Neural crest cell (in vitro differentiated cells): ENCODE measurements at regions not wholly inside any gene's neighbourhood (a gene's known extent, or its start where the extent isn't known, plus 50 kb on each side); places are given as distances from the start of the nearest gene placed in this dataset.

Experiments
- DNase-seq: peaks from one replicate; pipeline ENCODE4 v3.0.0; 2021; ENCODE audit warnings: low read depth, mixed read lengths, low spot score
- H3K27ac Mint-ChIP-seq: one replicate; pipeline ENCODE4 v1.8.0; 2021; ENCODE audit warnings: mild to moderate bottlenecking, mixed read lengths; ENCODE audit not compliant: unreplicated experiment
- H3K27me3 Mint-ChIP-seq: 2 replicates; pipeline ENCODE4 v1.8.0; 2021; ENCODE audit warnings: low read depth, mild to moderate bottlenecking, mixed read lengths
- H3K36me3 Mint-ChIP-seq: 2 replicates; pipeline ENCODE4 v1.8.0; 2021; ENCODE audit warnings: low read depth, mild to moderate bottlenecking, mixed read lengths
- H3K4me1 Mint-ChIP-seq: 2 replicates; pipeline ENCODE4 v1.8.0; 2021; ENCODE audit warnings: mixed read lengths
- H3K4me3 Mint-ChIP-seq: one replicate; pipeline ENCODE4 v1.8.0; 2021; ENCODE audit warnings: mild to moderate bottlenecking, mixed read lengths
- H3K9me3 Mint-ChIP-seq: 2 replicates; pipeline ENCODE4 v1.8.0; 2021; ENCODE audit warnings: mixed read lengths
- TF ChIP-seq, protein P1 (sequence below): fragments of 200-600 bp; sonication (generic); conservative IDR thresholded peaks from 2 replicates; pipeline ENCODE4 v1.5.0; 2021; ENCODE audit warnings: antibody characterized with exemption, mild to moderate bottlenecking

DNA sequence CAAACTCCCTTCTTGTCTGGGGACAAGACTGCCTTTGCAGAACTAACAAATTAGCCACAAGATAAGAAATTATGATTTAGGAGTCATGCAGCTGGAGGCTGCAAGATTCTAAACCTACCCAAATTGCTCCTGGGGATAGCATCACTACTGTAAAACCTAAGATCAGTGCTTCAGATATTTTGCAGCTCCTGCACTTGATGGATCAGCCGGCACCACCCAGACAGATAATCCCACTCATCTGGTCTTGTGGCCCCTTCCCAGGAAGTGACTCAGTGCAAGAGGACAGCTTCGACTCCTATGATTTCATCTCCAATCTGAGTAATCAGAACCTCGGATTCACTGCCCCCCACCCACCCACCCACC is 181.9 kb downstream of the AKR1D1 start:
- TF ChIP-seq, protein P1, sequence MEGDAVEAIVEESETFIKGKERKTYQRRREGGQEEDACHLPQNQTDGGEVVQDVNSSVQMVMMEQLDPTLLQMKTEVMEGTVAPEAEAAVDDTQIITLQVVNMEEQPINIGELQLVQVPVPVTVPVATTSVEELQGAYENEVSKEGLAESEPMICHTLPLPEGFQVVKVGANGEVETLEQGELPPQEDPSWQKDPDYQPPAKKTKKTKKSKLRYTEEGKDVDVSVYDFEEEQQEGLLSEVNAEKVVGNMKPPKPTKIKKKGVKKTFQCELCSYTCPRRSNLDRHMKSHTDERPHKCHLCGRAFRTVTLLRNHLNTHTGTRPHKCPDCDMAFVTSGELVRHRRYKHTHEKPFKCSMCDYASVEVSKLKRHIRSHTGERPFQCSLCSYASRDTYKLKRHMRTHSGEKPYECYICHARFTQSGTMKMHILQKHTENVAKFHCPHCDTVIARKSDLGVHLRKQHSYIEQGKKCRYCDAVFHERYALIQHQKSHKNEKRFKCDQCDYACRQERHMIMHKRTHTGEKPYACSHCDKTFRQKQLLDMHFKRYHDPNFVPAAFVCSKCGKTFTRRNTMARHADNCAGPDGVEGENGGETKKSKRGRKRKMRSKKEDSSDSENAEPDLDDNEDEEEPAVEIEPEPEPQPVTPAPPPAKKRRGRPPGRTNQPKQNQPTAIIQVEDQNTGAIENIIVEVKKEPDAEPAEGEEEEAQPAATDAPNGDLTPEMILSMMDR = no peak
- Mint-ChIP-seq H3K27me3 (no peaks in the 10 kb centered on the region), H3K9me3 (peaks cover 30% of the 10 kb centered on the region), H3K4me3 (no peak overlapping the region), H3K4me1 (peaks cover 17% of the 10 kb centered on the region), H3K36me3 (peaks cover 9% of the 10 kb centered on the region), H3K27ac (no peak overlapping the region)
- DNase-seq = no peak

DNA sequence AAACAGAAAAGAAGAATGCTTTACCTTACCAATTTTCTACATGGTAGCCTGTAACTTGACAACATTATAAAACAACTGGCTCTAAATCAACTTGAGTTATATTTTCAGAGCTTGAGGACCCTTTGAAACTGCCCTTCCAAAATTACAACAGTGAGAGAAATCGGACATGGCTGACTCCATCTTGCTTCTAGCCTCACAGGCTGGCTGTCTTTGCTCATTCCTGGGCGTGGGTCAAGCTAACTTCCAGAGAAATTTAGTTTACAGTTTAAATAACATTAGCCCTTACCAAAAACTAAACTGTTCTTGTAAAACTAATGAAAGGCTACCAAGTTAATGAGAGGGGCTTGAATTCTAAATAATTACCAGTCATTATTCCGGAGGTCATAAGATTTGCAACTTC is 183.4 kb downstream of the AKR1D1 start:
- Mint-ChIP-seq H3K4me1 (peaks cover 17% of the 10 kb centered on the region), H3K27me3 (no peaks in the 10 kb centered on the region), H3K4me3 (no peak overlapping the region), H3K9me3 (peaks cover 24% of the 10 kb centered on the region), H3K27ac (no peak overlapping the region), H3K36me3 (peaks cover 5% of the 10 kb centered on the region)
- no peak for DNase-seq
- TF ChIP-seq, protein P1 = no peak

DNA sequence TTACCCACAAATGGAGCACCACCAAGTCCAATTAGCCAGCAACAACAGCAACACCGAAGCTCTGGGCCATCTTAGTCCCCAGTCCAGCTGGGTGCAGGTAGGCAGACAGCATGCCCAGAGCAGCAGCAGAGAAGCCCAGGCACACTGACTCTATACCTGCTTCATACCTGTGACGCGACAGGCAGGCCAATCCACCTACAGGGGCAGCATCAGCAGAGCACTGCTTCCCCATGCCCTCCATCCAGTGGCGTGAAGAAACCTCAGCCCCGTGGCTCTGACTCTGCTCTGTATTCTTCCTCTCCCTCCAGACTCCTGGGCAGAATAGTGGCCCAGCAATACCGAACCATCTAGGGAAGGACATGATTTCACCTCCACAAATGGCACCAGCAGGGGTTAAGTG is 191.7 kb downstream of the AKR1D1 start:
- Mint-ChIP-seq H3K4me3 (no peak overlapping the region), H3K36me3 (no peaks in the 10 kb centered on the region), H3K9me3 (no peaks in the 10 kb centered on the region), H3K27me3 (no peaks in the 10 kb centered on the region), H3K27ac (no peak overlapping the region), H3K4me1 (no peaks in the 10 kb centered on the region)
- TF ChIP-seq, protein P1 = no peak
- DNase-seq = no peak

DNA sequence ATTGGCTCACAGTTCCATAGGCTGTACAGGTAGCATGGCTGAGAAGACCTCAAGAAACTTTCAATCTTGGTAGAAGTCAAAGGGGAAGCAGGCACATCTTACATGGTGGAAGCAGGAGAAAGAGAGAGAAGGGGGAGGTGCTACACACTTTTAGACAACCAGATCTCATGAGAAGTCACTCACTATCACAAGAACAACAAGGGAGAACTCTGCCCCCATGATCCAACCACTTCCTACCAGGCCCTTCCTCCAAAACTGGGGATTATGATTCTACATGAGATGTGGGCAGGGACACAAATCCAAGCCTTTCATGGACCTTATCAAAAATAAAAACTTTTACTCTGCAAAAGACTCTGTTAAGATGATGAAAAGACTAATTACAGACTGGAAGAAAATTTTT is 183.2 kb upstream of the TRIM24 start:
- no peaks in the 10 kb centered on the region for H3K27me3 Mint-ChIP-seq
- TF ChIP-seq, protein P1 = no peak
- no peaks in the 10 kb centered on the region for H3K36me3 Mint-ChIP-seq
- H3K4me1 Mint-ChIP-seq = no peaks in the 10 kb centered on the region
- H3K9me3 Mint-ChIP-seq = peaks cover 6% of the 10 kb centered on the region
- no peak overlapping the region for H3K27ac Mint-ChIP-seq
- H3K4me3 Mint-ChIP-seq = no peak overlapping the region
- DNase-seq = no peak

DNA sequence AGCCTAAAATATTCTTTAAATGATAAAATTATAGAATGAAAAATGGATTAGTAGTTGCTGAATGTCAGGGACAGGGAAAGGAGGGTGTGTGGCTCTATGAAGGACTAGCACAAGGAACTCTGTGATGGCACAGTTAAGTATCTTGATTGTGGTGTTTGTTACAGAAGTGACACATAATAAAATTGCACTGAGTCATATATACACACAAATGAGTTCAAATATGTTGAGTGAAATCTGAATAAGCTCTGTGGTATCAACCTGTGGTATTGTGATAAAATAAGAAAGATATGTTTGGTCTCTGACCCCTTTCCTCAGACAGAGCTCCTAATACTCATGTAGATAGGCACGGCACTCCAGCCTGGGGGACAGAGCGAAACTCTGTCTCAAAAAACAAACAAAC is 181.5 kb upstream of the TRIM24 start:
- Mint-ChIP-seq H3K4me1 (no peaks in the 10 kb centered on the region), H3K27me3 (no peaks in the 10 kb centered on the region), H3K27ac (no peak overlapping the region), H3K4me3 (no peak overlapping the region), H3K9me3 (peaks cover 9% of the 10 kb centered on the region), H3K36me3 (no peaks in the 10 kb centered on the region)
- DNase-seq = no peak
- TF ChIP-seq, protein P1 = no peak

DNA sequence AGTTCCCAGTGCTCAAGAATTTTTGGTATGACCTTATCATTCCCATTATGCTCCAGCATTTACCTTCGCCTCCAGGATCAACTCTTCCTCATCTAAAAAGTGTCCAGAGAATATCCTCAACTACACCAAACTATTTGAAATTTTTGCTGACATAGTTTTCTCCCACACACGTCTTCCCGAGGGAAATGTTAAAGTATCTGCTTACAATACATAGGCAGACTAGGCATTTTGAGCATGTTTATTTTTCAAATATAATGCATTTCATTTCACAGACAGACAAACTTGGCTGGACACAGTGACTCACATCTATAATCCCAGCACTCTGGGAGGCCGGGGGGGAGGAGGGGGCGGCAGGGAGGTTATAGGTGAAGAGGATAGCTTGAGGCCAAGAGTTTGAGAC is 177.1 kb upstream of the TRIM24 start:
- Mint-ChIP-seq H3K4me1 (no peaks in the 10 kb centered on the region), H3K36me3 (no peaks in the 10 kb centered on the region), H3K27ac (no peak overlapping the region), H3K9me3 (peaks cover 6% of the 10 kb centered on the region), H3K4me3 (no peak overlapping the region), H3K27me3 (no peaks in the 10 kb centered on the region)
- no peak for DNase-seq
- TF ChIP-seq, protein P1 = no peak
